Mesothelial cell of epicardium (in vitro differentiated cells): ENCODE measurements at regions not wholly inside any gene's neighbourhood (a gene's known extent, or its start where the extent isn't known, plus 50 kb on each side); places are given as distances from the start of the nearest gene placed in this dataset.
A peak's percentile ranks its signal among the peaks of the same experiment; 100 is the strongest.
"Not testable (repeated sequence)": the region's sequence is repeated elsewhere in the genome, so short reads cannot be mapped to it uniquely, and the experiment has no call there.

ENCODE experiments used
- DNase-seq, 2 experiments: peaks; one replicate each; pipeline ENCODE4 v3.0.0; 2021; ENCODE audit warnings: low spot score in 2 of 2; ENCODE audit not compliant: unreplicated experiment in 2 of 2
- H3K27ac Mint-ChIP-seq: 2 replicates; pipeline ENCODE4 v1.8.0; 2021; ENCODE audit warnings: mixed read lengths
- H3K27me3 Mint-ChIP-seq: 2 replicates; pipeline ENCODE4 v1.8.0; 2021; ENCODE audit warnings: low read depth, mixed read lengths
- H3K36me3 Mint-ChIP-seq: 2 replicates; pipeline ENCODE4 v1.8.0; 2021; ENCODE audit warnings: mixed read lengths
- H3K4me1 Mint-ChIP-seq: 2 replicates; pipeline ENCODE4 v1.8.0; 2021; ENCODE audit warnings: mixed read lengths
- H3K4me3 Mint-ChIP-seq: 2 replicates; pipeline ENCODE4 v1.8.0; 2021; ENCODE audit warnings: mild to moderate bottlenecking, moderate library complexity, mixed read lengths
- H3K9me3 Mint-ChIP-seq: 2 replicates; pipeline ENCODE4 v1.8.0; 2021; ENCODE audit warnings: mixed read lengths
- TF ChIP-seq, protein P1 (sequence below): fragments of 200-600 bp; sonication (generic); IDR thresholded peaks from one replicate; pipeline ENCODE4 v1.5.0; 2021; ENCODE audit warnings: antibody characterized with exemption; ENCODE audit not compliant: unreplicated experiment

DNA sequence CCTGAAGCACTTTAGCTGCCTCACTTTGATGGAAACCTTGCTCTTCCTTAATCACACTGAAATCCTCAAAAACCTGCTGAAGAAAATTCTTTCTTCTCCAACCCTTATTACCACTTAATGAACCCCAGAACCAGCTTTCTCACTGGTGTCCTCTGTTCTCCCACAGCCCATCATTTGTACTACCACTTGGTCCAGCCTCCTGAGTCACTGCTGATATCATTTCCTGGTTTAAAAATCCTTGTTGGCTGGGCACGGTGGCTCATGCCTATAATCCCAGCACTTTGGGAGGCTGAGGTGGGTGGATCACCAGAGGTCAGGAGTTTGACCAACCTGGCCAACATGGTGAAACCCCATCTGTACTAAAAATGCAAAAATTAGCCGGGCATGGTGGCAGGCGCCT lies 418.6 kb upstream of the KCNMB2 start:
- no peak overlapping the region for H3K27ac Mint-ChIP-seq
- peaks cover 19% of the 10 kb centered on the region for H3K9me3 Mint-ChIP-seq
- H3K4me1 Mint-ChIP-seq, result peaks cover 6% of the 10 kb centered on the region
- TF ChIP-seq, protein P1, sequence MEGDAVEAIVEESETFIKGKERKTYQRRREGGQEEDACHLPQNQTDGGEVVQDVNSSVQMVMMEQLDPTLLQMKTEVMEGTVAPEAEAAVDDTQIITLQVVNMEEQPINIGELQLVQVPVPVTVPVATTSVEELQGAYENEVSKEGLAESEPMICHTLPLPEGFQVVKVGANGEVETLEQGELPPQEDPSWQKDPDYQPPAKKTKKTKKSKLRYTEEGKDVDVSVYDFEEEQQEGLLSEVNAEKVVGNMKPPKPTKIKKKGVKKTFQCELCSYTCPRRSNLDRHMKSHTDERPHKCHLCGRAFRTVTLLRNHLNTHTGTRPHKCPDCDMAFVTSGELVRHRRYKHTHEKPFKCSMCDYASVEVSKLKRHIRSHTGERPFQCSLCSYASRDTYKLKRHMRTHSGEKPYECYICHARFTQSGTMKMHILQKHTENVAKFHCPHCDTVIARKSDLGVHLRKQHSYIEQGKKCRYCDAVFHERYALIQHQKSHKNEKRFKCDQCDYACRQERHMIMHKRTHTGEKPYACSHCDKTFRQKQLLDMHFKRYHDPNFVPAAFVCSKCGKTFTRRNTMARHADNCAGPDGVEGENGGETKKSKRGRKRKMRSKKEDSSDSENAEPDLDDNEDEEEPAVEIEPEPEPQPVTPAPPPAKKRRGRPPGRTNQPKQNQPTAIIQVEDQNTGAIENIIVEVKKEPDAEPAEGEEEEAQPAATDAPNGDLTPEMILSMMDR, result no peak
- peaks cover 2% of the 10 kb centered on the region for H3K36me3 Mint-ChIP-seq
- no peak for DNase-seq
- no peak overlapping the region for H3K4me3 Mint-ChIP-seq
- no peaks in the 10 kb centered on the region for H3K27me3 Mint-ChIP-seq

DNA sequence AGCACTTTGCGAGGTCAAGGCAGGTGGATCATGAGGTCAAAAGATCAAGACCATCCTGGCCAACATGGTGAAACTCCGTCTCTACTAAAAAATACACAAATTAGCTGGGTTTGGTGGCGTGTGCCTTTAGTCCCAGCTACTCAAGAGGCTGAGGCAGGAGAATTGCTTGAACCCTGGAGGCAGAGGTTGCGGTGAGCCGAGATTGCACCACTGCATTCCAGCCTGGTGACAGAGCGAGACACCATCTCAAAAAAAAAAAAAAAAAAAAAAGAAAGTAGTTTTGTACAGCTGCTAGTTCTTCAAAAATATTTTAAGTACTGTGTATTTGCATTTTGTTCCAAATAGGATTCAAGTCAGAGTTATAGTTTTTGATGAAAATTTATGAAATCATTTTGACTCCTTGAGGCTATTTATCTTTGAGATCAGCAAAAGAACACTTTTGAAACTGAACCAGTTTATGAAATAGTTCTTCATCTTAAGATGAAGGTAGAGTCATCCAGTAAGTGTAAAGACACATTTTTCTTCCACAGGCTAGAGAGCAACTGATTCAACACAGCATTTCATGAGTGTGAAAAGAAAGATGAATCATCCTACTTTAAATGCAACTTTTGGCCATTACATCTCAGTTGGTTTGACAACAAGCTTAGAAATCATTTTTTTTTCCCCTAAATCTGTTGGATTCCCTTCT lies 416.5 kb upstream of the KCNMB2 start:
- H3K4me3 Mint-ChIP-seq, H3K36me3 Mint-ChIP-seq, H3K27me3 Mint-ChIP-seq, DNase-seq, H3K4me1 Mint-ChIP-seq: not testable (repeated sequence)
- Mint-ChIP-seq H3K9me3 (peaks cover 19% of the 10 kb centered on the region), H3K27ac (peak overlapping the region; percentile 30)

DNA sequence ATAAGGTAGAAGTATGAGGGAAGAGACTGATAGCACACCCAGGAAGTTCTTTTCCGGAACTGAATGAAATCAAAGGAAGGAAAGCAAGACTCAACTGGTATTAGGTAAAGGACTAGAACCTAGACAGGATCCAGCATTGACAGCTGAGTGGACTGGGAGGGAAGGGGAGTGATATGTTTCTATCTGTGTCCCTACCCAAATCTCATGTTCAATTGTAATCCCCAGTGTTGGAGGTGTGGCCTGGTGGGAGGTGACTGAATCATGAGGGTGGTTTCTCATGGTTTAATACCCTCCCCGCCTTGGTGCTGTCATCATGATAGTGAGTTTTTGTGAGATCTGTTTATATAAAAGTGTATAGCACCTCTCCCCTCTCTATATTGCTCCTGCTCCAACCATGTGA lies 415.9 kb upstream of the KCNMB2 start:
- TF ChIP-seq, protein P1, result no peak
- Mint-ChIP-seq H3K27ac (no peak overlapping the region), H3K27me3 (no peaks in the 10 kb centered on the region), H3K36me3 (peaks cover 2% of the 10 kb centered on the region), H3K9me3 (peaks cover 19% of the 10 kb centered on the region), H3K4me3 (no peak overlapping the region), H3K4me1 (peaks cover 6% of the 10 kb centered on the region)
- DNase-seq, result no peak

DNA sequence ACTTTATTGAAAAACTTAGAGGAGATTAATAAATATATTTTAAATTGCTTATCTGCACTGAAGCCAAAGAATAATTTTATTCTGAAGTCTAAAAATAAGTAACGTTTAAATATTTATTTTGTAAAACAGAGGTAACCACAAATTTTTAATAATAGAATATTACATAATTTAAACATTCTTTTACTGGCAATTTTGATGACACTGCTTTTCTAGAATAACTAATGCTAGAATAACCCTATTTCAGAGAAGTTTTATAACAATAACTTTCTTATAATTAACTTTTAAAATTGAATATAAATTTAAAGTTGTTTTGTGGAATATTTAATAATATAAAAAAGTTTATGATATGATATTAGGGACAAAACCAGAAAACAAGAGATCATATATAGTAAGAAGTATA lies 409.6 kb upstream of the KCNMB2 start:
- DNase-seq, result no peak
- no peak overlapping the region for H3K4me3 Mint-ChIP-seq
- no peaks in the 10 kb centered on the region for H3K27me3 Mint-ChIP-seq
- no peak overlapping the region for H3K27ac Mint-ChIP-seq
- no peaks in the 10 kb centered on the region for H3K36me3 Mint-ChIP-seq
- peaks cover 11% of the 10 kb centered on the region for H3K9me3 Mint-ChIP-seq
- H3K4me1 Mint-ChIP-seq, result no peaks in the 10 kb centered on the region
- TF ChIP-seq, protein P1, result no peak

DNA sequence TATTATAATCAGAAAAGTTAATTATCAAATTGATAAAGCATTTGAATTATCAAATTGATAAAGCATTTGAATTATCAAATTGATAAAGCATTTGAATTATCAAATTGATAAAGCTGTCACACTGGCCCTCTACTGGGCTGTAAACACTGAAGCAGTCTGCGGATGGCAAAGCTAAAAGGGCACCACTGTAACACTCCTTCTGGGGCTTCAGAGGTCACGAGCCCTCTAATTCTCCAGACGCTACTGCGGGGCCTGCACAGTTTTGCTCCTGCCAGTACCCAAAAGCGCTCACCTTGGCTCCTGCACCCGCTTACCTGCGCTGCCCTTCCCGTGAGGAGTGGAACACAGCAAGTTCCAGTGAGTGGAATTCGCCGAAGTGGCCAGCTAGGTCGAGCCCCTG lies 409.0 kb upstream of the KCNMB2 start:
- H3K4me1 Mint-ChIP-seq, result no peaks in the 10 kb centered on the region
- TF ChIP-seq, protein P1, result no peak
- H3K27ac Mint-ChIP-seq, result no peak overlapping the region
- no peak for DNase-seq
- no peaks in the 10 kb centered on the region for H3K27me3 Mint-ChIP-seq
- no peaks in the 10 kb centered on the region for H3K36me3 Mint-ChIP-seq
- H3K9me3 Mint-ChIP-seq, result peaks cover 6% of the 10 kb centered on the region
- no peak overlapping the region for H3K4me3 Mint-ChIP-seq

DNA sequence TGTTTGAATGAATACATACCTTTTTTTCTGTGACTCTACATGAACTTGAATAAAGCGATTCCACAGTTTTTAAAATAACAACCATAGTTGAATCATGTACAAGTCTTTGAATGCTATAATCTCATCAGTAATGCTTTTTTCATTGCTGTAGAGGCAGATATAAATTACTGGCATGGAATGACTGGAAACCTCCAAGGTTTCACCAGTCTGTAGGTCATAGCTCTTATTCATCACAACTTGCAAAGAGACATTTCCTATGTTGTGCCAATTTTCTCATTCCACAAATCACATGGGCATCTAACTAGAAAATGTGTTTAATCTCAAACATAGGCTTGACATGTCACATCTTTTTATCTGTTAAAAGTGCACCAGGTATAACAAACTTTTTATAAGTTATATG lies 407.1 kb upstream of the KCNMB2 start:
- H3K9me3 Mint-ChIP-seq, result peaks cover 6% of the 10 kb centered on the region
- H3K36me3 Mint-ChIP-seq, result no peaks in the 10 kb centered on the region
- no peak overlapping the region for H3K27ac Mint-ChIP-seq

More for the DNA sequence above, 407.1 kb upstream of the KCNMB2 start:
- H3K4me1 Mint-ChIP-seq, result no peaks in the 10 kb centered on the region
- H3K27me3 Mint-ChIP-seq, result no peaks in the 10 kb centered on the region
- DNase-seq, result no peak
- TF ChIP-seq, protein P1, result no peak
- no peak overlapping the region for H3K4me3 Mint-ChIP-seq
